HEK293 (cell line): ENCODE measurements at regions not wholly inside any gene's neighbourhood (a gene's known extent, or its start where the extent isn't known, plus 50 kb on each side); places are given as distances from the start of the nearest gene placed in this dataset.

ENCODE experiments used
- BCL11B ChIP-seq: fragments of 450-650 bp; formaldehyde crosslinking; IDR thresholded peaks from 2 replicates; pipeline ENCODE4 v1.5.1; 2016; ENCODE audit warnings: low read depth, missing biosample characterization, missing genetic modification characterization
- RBAK ChIP-seq: fragments of 450-650 bp; formaldehyde crosslinking; IDR thresholded peaks from 2 replicates; pipeline ENCODE4 v1.5.1; 2016; ENCODE audit warnings: missing biosample characterization, missing genetic modification characterization
- SCRT2 ChIP-seq: fragments of 450-650 bp; formaldehyde crosslinking; IDR thresholded peaks from 2 replicates; pipeline ENCODE4 v1.5.1; 2016; ENCODE audit warnings: missing biosample characterization, missing genetic modification characterization
- TCF7L2 ChIP-seq: IDR thresholded peaks from 2 replicates; pipeline ENCODE4 v1.6.1; 2011; ENCODE audit warnings: low read depth, mild to moderate bottlenecking, inconsistent platforms, low read length, moderate library complexity, borderline replicate concordance
- ZFP69B ChIP-seq: fragments of 450-650 bp; formaldehyde crosslinking; IDR thresholded peaks from 2 replicates; pipeline ENCODE4 v1.5.1; 2016; ENCODE audit warnings: missing biosample characterization, missing genetic modification characterization
- ZNF274 ChIP-seq, 2 experiments: fragments of 200-500 bp in 1 of 2; fragments of 450-650 bp in 1 of 2; sonication (Bioruptor generic) in 1 of 2; formaldehyde crosslinking in 1 of 2; IDR thresholded peaks; 2 replicates each; pipeline versions ENCODE4 v1.5.1 to v1.6.1; 2014 to 2016; ENCODE audit warnings: borderline replicate concordance in 1 of 2, inconsistent platforms in 1 of 2, low read length in 1 of 2, missing biosample characterization in 1 of 2, missing genetic modification characterization in 1 of 2
- ZNF423 ChIP-seq: fragments of 450-650 bp; formaldehyde crosslinking; IDR thresholded peaks from 2 replicates; pipeline ENCODE4 v1.5.1; 2016; ENCODE audit warnings: missing biosample characterization, missing genetic modification characterization
- ZNF660 ChIP-seq: fragments of 450-650 bp; IDR thresholded peaks from 2 replicates; pipeline ENCODE4 v1.5.1; 2018; ENCODE audit warnings: missing biosample characterization, mild to moderate bottlenecking, missing genetic modification characterization
- ZNF76 ChIP-seq: fragments of 450-650 bp; formaldehyde crosslinking; IDR thresholded peaks from 2 replicates; pipeline ENCODE4; 2016; ENCODE audit warnings: low read depth, missing biosample characterization, missing genetic modification characterization, borderline replicate concordance
- TF ChIP-seq, protein P1 (sequence below): fragments of 450-650 bp; formaldehyde crosslinking; IDR thresholded peaks from 2 replicates; pipeline ENCODE4 v1.5.1; 2016; ENCODE audit warnings: missing biosample characterization, missing genetic modification characterization
- TF ChIP-seq, protein P2 (sequence below): fragments of 450-650 bp; formaldehyde crosslinking; IDR thresholded peaks from 2 replicates; pipeline ENCODE4 v1.5.1; 2016; ENCODE audit warnings: missing biosample characterization, missing genetic modification characterization
- TF ChIP-seq, protein P3 (sequence below): sonication (generic); formaldehyde crosslinking; IDR thresholded peaks from 2 replicates; pipeline ENCODE4 v1.8.1; 2022; ENCODE audit warnings: mild to moderate bottlenecking, moderate library complexity, missing genetic modification reagents
- TF ChIP-seq, protein P4 (sequence below): fragments of 450-650 bp; formaldehyde crosslinking; IDR thresholded peaks from 2 replicates; pipeline ENCODE4 v1.5.1; 2016; ENCODE audit warnings: missing biosample characterization, missing genetic modification characterization
- TF ChIP-seq, protein P5 (sequence below): fragments of 450-650 bp; formaldehyde crosslinking; IDR thresholded peaks from 2 replicates; pipeline ENCODE4 v1.5.1; 2016; ENCODE audit warnings: missing biosample characterization, missing genetic modification characterization

DNA sequence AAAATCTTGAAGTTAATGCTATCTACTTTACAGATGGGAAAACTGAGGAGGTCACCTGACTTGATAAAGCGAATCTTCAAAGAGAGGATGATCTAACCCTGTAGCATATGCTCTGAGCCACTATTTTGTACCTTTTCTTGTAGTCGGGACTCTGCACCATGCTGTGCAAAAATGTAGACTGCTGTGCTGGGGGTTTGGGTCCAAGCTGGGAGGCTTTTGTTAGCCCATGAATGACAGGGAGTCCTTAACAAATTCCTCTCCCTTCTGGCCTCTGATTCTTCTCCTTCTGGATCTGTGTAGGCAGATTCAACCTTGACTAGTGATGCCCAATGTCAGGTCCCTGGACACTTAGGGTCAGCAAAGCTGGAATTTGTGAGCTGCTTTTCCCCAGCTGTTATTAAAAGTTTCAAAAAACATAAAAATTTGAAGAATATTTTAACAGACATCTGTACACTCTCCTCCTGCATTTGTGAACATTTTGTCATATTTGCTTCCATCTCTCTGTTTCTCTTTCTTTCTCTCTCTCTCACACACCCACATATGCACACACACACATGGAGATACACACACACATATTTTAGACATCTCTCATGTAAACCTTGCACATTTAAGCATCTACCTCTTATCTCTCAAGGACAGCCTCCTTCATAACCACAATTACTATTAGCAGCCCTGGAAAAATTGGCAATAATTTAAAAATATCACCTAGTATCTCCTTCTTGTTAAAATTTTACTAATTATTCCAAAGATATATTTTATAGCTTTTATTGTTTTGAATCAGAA, 335.0 kb upstream of the TRIB2 start:
- no peak for TF ChIP-seq TCF7L2
- no peak for TF ChIP-seq RBAK
- TF ChIP-seq, protein P1, sequence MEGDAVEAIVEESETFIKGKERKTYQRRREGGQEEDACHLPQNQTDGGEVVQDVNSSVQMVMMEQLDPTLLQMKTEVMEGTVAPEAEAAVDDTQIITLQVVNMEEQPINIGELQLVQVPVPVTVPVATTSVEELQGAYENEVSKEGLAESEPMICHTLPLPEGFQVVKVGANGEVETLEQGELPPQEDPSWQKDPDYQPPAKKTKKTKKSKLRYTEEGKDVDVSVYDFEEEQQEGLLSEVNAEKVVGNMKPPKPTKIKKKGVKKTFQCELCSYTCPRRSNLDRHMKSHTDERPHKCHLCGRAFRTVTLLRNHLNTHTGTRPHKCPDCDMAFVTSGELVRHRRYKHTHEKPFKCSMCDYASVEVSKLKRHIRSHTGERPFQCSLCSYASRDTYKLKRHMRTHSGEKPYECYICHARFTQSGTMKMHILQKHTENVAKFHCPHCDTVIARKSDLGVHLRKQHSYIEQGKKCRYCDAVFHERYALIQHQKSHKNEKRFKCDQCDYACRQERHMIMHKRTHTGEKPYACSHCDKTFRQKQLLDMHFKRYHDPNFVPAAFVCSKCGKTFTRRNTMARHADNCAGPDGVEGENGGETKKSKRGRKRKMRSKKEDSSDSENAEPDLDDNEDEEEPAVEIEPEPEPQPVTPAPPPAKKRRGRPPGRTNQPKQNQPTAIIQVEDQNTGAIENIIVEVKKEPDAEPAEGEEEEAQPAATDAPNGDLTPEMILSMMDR (tag by site-specific recombination): no peak
- no peak for TF ChIP-seq ZNF274 (IDR thresholded peaks at IDR 0.05; ENCODE audit: low read length)
- TF ChIP-seq ZNF274 (tag by site-specific recombination; IDR thresholded peaks at IDR 0.05; ENCODE audit: borderline replicate concordance): no peak
- no peak for TF ChIP-seq ZFP69B (tag by site-specific recombination)
- no peak for TF ChIP-seq ZNF660 (tag by site-specific recombination)
- TF ChIP-seq, protein P2, sequence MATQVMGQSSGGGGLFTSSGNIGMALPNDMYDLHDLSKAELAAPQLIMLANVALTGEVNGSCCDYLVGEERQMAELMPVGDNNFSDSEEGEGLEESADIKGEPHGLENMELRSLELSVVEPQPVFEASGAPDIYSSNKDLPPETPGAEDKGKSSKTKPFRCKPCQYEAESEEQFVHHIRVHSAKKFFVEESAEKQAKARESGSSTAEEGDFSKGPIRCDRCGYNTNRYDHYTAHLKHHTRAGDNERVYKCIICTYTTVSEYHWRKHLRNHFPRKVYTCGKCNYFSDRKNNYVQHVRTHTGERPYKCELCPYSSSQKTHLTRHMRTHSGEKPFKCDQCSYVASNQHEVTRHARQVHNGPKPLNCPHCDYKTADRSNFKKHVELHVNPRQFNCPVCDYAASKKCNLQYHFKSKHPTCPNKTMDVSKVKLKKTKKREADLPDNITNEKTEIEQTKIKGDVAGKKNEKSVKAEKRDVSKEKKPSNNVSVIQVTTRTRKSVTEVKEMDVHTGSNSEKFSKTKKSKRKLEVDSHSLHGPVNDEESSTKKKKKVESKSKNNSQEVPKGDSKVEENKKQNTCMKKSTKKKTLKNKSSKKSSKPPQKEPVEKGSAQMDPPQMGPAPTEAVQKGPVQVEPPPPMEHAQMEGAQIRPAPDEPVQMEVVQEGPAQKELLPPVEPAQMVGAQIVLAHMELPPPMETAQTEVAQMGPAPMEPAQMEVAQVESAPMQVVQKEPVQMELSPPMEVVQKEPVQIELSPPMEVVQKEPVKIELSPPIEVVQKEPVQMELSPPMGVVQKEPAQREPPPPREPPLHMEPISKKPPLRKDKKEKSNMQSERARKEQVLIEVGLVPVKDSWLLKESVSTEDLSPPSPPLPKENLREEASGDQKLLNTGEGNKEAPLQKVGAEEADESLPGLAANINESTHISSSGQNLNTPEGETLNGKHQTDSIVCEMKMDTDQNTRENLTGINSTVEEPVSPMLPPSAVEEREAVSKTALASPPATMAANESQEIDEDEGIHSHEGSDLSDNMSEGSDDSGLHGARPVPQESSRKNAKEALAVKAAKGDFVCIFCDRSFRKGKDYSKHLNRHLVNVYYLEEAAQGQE (tag by site-specific recombination): no peak
- TF ChIP-seq, protein P3, sequence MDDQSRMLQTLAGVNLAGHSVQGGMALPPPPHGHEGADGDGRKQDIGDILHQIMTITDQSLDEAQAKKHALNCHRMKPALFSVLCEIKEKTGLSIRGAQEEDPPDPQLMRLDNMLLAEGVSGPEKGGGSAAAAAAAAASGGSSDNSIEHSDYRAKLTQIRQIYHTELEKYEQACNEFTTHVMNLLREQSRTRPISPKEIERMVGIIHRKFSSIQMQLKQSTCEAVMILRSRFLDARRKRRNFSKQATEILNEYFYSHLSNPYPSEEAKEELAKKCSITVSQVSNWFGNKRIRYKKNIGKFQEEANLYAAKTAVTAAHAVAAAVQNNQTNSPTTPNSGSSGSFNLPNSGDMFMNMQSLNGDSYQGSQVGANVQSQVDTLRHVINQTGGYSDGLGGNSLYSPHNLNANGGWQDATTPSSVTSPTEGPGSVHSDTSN (CRISPR knock-in tag): no peak
- TF ChIP-seq, protein P4, sequence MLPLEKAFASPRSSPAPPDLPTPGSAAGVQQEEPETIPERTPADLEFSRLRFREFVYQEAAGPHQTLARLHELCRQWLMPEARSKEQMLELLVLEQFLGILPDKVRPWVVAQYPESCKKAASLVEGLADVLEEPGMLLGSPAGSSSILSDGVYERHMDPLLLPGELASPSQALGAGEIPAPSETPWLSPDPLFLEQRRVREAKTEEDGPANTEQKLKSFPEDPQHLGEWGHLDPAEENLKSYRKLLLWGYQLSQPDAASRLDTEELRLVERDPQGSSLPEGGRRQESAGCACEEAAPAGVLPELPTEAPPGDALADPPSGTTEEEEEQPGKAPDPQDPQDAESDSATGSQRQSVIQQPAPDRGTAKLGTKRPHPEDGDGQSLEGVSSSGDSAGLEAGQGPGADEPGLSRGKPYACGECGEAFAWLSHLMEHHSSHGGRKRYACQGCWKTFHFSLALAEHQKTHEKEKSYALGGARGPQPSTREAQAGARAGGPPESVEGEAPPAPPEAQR: no peak
- no peak for TF ChIP-seq ZNF423 (tag by site-specific recombination)
- TF ChIP-seq, protein P5, sequence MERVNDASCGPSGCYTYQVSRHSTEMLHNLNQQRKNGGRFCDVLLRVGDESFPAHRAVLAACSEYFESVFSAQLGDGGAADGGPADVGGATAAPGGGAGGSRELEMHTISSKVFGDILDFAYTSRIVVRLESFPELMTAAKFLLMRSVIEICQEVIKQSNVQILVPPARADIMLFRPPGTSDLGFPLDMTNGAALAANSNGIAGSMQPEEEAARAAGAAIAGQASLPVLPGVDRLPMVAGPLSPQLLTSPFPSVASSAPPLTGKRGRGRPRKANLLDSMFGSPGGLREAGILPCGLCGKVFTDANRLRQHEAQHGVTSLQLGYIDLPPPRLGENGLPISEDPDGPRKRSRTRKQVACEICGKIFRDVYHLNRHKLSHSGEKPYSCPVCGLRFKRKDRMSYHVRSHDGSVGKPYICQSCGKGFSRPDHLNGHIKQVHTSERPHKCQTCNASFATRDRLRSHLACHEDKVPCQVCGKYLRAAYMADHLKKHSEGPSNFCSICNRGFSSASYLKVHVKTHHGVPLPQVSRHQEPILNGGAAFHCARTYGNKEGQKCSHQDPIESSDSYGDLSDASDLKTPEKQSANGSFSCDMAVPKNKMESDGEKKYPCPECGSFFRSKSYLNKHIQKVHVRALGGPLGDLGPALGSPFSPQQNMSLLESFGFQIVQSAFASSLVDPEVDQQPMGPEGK (tag by site-specific recombination): no peak
- no peak for TF ChIP-seq BCL11B (tag by site-specific recombination)
- no peak for TF ChIP-seq ZNF76 (tag by site-specific recombination)
- no peak for TF ChIP-seq SCRT2 (tag by site-specific recombination)
